GM18505 (cell line): ENCODE measurements at regions not wholly inside any gene's neighbourhood (a gene's known extent, or its start where the extent isn't known, plus 50 kb on each side); places are given as distances from the start of the nearest gene placed in this dataset.
"Not testable (repeated sequence)": the region's sequence is repeated elsewhere in the genome, so short reads cannot be mapped to it uniquely, and the experiment has no call there.

Experiments
- ATAC-seq: cut with Tn5 transposase; IDR thresholded peaks from one replicate; pipeline ENCODE4 v1.9.1; 2021; ENCODE audit not compliant: unreplicated experiment
- POLR2A ChIP-seq: IDR thresholded peaks from 4 replicates; pipeline ENCODE4 v1.6.1; 2011; ENCODE audit warnings: borderline replicate concordance; ENCODE audit not compliant: insufficient read depth, insufficient read length; ENCODE audit errors: extremely low read depth

GRCh38 chrX:80929251-80929650, 119.6 kb upstream of the BRWD3 start:
- no peak for ATAC-seq
- TF ChIP-seq POLR2A, result no peak

GRCh38 chrX:80917919-80918318, 108.2 kb upstream of the BRWD3 start:
- no peak for ATAC-seq
- TF ChIP-seq POLR2A, result no peak

GRCh38 chrX:80912351-80912750, 102.7 kb upstream of the BRWD3 start:
- not testable (repeated sequence) for ATAC-seq

GRCh38 chrX:80879916-80880315, 70.2 kb upstream of the BRWD3 start:
- no peak for ATAC-seq
- TF ChIP-seq POLR2A, result no peak

DNA sequence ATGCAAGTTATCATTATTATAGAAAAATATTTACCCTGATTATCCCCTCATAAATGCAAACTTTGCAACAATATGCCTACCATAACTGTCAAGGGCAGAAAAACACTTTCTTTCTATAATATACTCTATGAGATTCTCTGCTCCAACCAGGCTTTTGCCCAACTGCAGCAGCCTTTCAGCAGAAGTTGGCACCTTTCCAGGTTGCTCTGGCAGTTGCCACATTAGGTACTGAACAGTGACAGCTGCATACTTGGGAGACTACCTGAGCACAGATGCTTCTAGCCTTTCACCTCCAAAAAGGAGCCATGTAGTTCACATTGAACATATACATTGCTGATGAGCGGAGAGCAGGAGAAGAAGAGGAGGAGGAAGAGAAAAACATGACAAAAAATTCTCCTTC, 69.5 kb upstream of the BRWD3 start:
- no peak for TF ChIP-seq POLR2A
- ATAC-seq, result no peak

- ATAC-seq, result peak; percentile 57
Measured at GRCh38 chrX:80876877-80877276, 67.2 kb upstream of the BRWD3 start.

More at GRCh38 chrX:80876877-80877276, 67.2 kb upstream of the BRWD3 start:
- no peak for TF ChIP-seq POLR2A
